Heart left ventricle (tissue), 16 donors: ENCODE measurements at regions not wholly inside any gene's neighbourhood (a gene's known extent, or its start where the extent isn't known, plus 50 kb on each side); places are given as distances from the start of the nearest gene placed in this dataset.

ENCODE experiments used
- ATAC-seq, 4 donors: fragments of 200-7000 bp; cut with Tn5 transposase; one replicate each; pipeline ENCODE4 v1.9.1; 2020 to 2022; ENCODE audit warnings: moderate library complexity in 4 of 4, mild to moderate bottlenecking in 3 of 4, moderate number of reproducible peaks in 1 of 4
- DNase-seq, 5 donors: peaks; one replicate each; pipeline ENCODE4 v3.0.0-alpha.2; 2020
- H3K27ac ChIP-seq, 12 donors: fragments of 200-600 bp; sonication (generic) in 4 of 12; one replicate each; pipeline versions ENCODE4 v1.5.0 to v1.8.0; 2016 to 2022; ENCODE audit warnings: mild to moderate bottlenecking in 2 of 12
- H3K27me3 ChIP-seq, 9 donors: fragments of 200-600 bp; sonication (generic) in 2 of 9; one replicate each; pipeline versions ENCODE4 v1.5.1 to v1.8.0; 2016 to 2022; ENCODE audit warnings: mild to moderate bottlenecking in 3 of 9
- H3K36me3 ChIP-seq, 9 donors: fragments of 200-600 bp; sonication (generic) in 2 of 9; one replicate each; pipeline versions ENCODE4 v1.5.0 to v1.8.0; 2018 to 2022; ENCODE audit warnings: mild to moderate bottlenecking in 2 of 9
- H3K4me1 ChIP-seq, 12 donors: fragments of 200-600 bp; sonication (generic) in 4 of 12; one replicate each; pipeline versions ENCODE4 v1.5.0 to v1.8.0; 2016 to 2022; ENCODE audit warnings: mild to moderate bottlenecking in 3 of 12
- H3K4me3 ChIP-seq, 12 donors: fragments of 200-600 bp; sonication (generic) in 4 of 12; one replicate each; pipeline versions ENCODE4 v1.5.0 to v1.8.0; 2017 to 2022; ENCODE audit warnings: mild to moderate bottlenecking in 9 of 12, moderate library complexity in 4 of 12
- H3K9me3 ChIP-seq, 12 donors: fragments of 200-600 bp; sonication (generic) in 4 of 12; one replicate each; pipeline versions ENCODE4 v1.5.0 to v1.8.0; 2016 to 2022; ENCODE audit warnings: mild to moderate bottlenecking in 1 of 12
- POLR2A ChIP-seq, 2 donors: fragments of 450-650 bp; IDR thresholded peaks; one replicate each; pipeline ENCODE4 v1.6.1; 2017; ENCODE audit warnings: antibody characterized with exemption in 2 of 2, mild to moderate bottlenecking in 2 of 2, moderate library complexity in 2 of 2
- WGBS, 4 donors: extraction: QIAGEN DNeasy Blood & Tissue Kit in 2 of 4; methylation state at CpG; one replicate each; pipeline versions ENCODE4 v1.1.5 to v1.1.7; 2013 to 2018; 5-methylcytosine and 5-hydroxymethylcytosine counted together
- intact Hi-C, 10 donors: fragments of 100-400 bp; cut with DNase I; formaldehyde crosslinking; loops; one replicate each; pipeline versions ENCODE4 v1.11.1 to v1.14.2; 2022
- TF ChIP-seq, protein P1 (sequence below), 12 donors: fragments of 200-600 bp; sonication (generic) in 4 of 12; IDR thresholded peaks; one replicate each; pipeline versions ENCODE4 v1.5.0 to v1.8.0; 2018 to 2022; ENCODE audit warnings: antibody characterized with exemption in 12 of 12, mild to moderate bottlenecking in 5 of 12
- donor health status: ischemic (EF 13 %, LVEDD 7.1; RV severe dilation, severe dysfunction).
- donor health status: healthy with polysubstance abuse.
- donor health status: DM: no; HTN: yes; CAD: no.
- donor health status: DM: no; HTN: no; CAD: no.
- donor health status: ischemic (EF 25% LVEDD 6.9; RV normal size, moderate dysfunction).
- donor health status: ischemic (EF 25% LVEDD 5.7; RV mildly dilated, moderate dysfunction).
- donor health status: healthy.
- donor health status: DM: yes; HTN: yes; CAD: no.
- donor health status: ischemic (EF 35%, LVEDD 5.7; RV mildly dilated, moderate dysfunction).
- donor health status: nonischemic (EF 11% LVEDD 7.7; RV severe dilation, severe dysfunction).
- donor health status: DM: yes; HTN: yes; CAD: no.
- donor health status: PGD.
- donor health status: ischemic (EF 29% LVEDD 5.4; RV normal size, mild dysfunction).
- donor health status: nonischemic (EF 23%, LVEDD 6.1; RV moderate dilation, normal function).

DNA sequence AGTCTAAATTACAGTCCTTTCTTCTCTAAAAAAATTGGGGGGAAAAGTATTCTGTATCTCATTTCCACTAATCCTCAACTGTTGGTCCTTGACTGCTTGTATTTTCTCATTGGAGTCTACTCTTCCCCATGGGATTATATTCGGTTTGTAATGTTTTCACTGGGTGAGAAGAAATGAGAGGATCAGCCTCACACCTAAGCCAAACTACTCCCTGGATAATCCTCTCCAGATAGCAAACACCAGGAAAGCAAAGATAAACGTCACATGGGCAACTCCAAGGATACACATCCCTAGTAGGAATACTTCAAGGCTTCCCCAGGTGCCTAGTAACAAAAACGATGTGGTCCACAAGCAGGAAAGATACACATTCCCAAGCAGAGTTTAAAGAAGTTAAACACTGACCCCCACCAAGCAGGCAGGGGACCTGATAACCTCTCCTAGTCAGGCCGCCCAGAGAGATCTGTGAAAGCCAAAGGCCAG lies 53.9 kb upstream of the SOX4 start:
- 59 to 77% (median 62%) methylated on average over 4 of the region's 4 CpGs for WGBS, 4 donors
- no peak for ATAC-seq

More for the DNA sequence above, 53.9 kb upstream of the SOX4 start:
- no peak for TF ChIP-seq POLR2A (IDR thresholded peaks at IDR 0.05)
- TF ChIP-seq, protein P1, sequence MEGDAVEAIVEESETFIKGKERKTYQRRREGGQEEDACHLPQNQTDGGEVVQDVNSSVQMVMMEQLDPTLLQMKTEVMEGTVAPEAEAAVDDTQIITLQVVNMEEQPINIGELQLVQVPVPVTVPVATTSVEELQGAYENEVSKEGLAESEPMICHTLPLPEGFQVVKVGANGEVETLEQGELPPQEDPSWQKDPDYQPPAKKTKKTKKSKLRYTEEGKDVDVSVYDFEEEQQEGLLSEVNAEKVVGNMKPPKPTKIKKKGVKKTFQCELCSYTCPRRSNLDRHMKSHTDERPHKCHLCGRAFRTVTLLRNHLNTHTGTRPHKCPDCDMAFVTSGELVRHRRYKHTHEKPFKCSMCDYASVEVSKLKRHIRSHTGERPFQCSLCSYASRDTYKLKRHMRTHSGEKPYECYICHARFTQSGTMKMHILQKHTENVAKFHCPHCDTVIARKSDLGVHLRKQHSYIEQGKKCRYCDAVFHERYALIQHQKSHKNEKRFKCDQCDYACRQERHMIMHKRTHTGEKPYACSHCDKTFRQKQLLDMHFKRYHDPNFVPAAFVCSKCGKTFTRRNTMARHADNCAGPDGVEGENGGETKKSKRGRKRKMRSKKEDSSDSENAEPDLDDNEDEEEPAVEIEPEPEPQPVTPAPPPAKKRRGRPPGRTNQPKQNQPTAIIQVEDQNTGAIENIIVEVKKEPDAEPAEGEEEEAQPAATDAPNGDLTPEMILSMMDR (IDR thresholded peaks at IDR 0.05): no peak
- Histone ChIP-seq H3K4me1 (no peaks in the 10 kb centered on the region), H3K4me3 (no peak overlapping the region), H3K27ac (no peak overlapping the region), H3K9me3 (peaks cover 0 to 11% (median 0%) of the 10 kb centered on the region in 12 donors), H3K27me3 (no peaks in the 10 kb centered on the region), H3K36me3 (no peaks in the 10 kb centered on the region)
- DNase-seq: no peak
- intact Hi-C loops: no loop called here
